GM23338 (cell line): ENCODE measurements at regions not wholly inside any gene's neighbourhood (a gene's known extent, or its start where the extent isn't known, plus 50 kb on each side); places are given as distances from the start of the nearest gene placed in this dataset.

Source experiments
- ATAC-seq: fragments of 200-7000 bp; cut with Tn5 transposase; 3 replicates; pipeline ENCODE4 v1.9.1; 2020
- DNase-seq: peaks from one replicate; pipeline ENCODE4 v3.0.0-alpha.2; 2015; ENCODE audit warnings: low spot score
- H2AFZ ChIP-seq: fragments of 200-600 bp; sonication (generic); 2 replicates; pipeline ENCODE4 v1.8.0; 2016; ENCODE audit warnings: antibody characterized with exemption, mild to moderate bottlenecking, moderate library complexity
- H3F3A ChIP-seq: fragments of 200-600 bp; sonication (generic); replicated peaks from 2 replicates; pipeline ENCODE4 v1.8.0; 2017; ENCODE audit warnings: antibody characterized with exemption, mixed run types, low read depth
- H3K27ac ChIP-seq: fragments of 200-600 bp; sonication (generic); 2 replicates; pipeline ENCODE4 v1.6.1; 2016; ENCODE audit warnings: low read depth
- H3K27me3 ChIP-seq: fragments of 200-600 bp; sonication (generic); 2 replicates; pipeline ENCODE4 v1.8.0; 2016; ENCODE audit warnings: mild to moderate bottlenecking, mixed run types, moderate library complexity; ENCODE audit not compliant: insufficient read depth
- H3K36me3 ChIP-seq: fragments of 200-600 bp; sonication (generic); 2 replicates; pipeline ENCODE4 v1.8.0; 2016; ENCODE audit warnings: mild to moderate bottlenecking; ENCODE audit not compliant: insufficient read depth
- H3K4me1 ChIP-seq: fragments of 200-600 bp; sonication (generic); 2 replicates; pipeline ENCODE4 v1.8.0; 2016; ENCODE audit warnings: mild to moderate bottlenecking, moderate library complexity; ENCODE audit not compliant: insufficient read depth
- H3K4me2 ChIP-seq: fragments of 200-600 bp; sonication (generic); 2 replicates; pipeline ENCODE4 v1.7.1; 2017; ENCODE audit warnings: mixed run types
- H3K4me3 ChIP-seq: fragments of 200-600 bp; sonication (generic); 2 replicates; pipeline ENCODE4 v1.6.1; 2016; ENCODE audit warnings: mixed run types
- H3K79me2 ChIP-seq: fragments of 200-600 bp; sonication (generic); replicated peaks from 2 replicates; pipeline ENCODE4 v1.8.0; 2017; ENCODE audit warnings: mild to moderate bottlenecking; ENCODE audit not compliant: insufficient read depth
- H3K9me2 ChIP-seq: fragments of 200-600 bp; sonication (generic); 2 replicates; pipeline ENCODE4 v1.8.0; 2017; ENCODE audit not compliant: insufficient read depth
- H4K20me1 ChIP-seq: fragments of 200-600 bp; sonication (generic); replicated peaks from 2 replicates; pipeline ENCODE4 v1.8.0; 2017; ENCODE audit warnings: mild to moderate bottlenecking; ENCODE audit not compliant: insufficient read depth
- H3K27ac Mint-ChIP-seq: 2 replicates; pipeline ENCODE4 v1.8.0; 2020; ENCODE audit warnings: inconsistent platforms, mild to moderate bottlenecking, moderate library complexity, mixed read lengths
- H3K27me3 Mint-ChIP-seq: 3 replicates; pipeline ENCODE4 v1.8.0; 2022; ENCODE audit warnings: low read depth, mild to moderate bottlenecking, moderate library complexity, mixed read lengths, inconsistent platforms; ENCODE audit not compliant: insufficient read depth, poor library complexity
- H3K36me3 Mint-ChIP-seq: 3 replicates; pipeline ENCODE4 v1.8.0; 2021; ENCODE audit warnings: low read depth, mild to moderate bottlenecking, inconsistent platforms, moderate library complexity, mixed read lengths
- H3K4me1 Mint-ChIP-seq: 3 replicates; pipeline ENCODE4 v1.8.0; 2020; ENCODE audit warnings: mild to moderate bottlenecking, inconsistent platforms, mixed read lengths
- H3K4me3 Mint-ChIP-seq: 3 replicates; pipeline ENCODE4 v1.8.0; 2021; ENCODE audit warnings: moderate library complexity, mild to moderate bottlenecking, inconsistent platforms, mixed read lengths
- H3K9me3 Mint-ChIP-seq: 3 replicates; pipeline ENCODE4 v1.8.0; 2020; ENCODE audit warnings: moderate library complexity, mild to moderate bottlenecking, inconsistent platforms, mixed read lengths
- CREB1 ChIP-seq: fragments of 250-450 bp; sonication (Bioruptor Pico); IDR thresholded peaks from 2 replicates; pipeline ENCODE4 v1.5.0; 2020; ENCODE audit warnings: low read depth, mild to moderate bottlenecking, moderate library complexity
- ETS1 ChIP-seq: IDR thresholded peaks from 2 replicates; pipeline ENCODE4 v1.6.1; 2016; ENCODE audit warnings: antibody characterized with exemption
- EZH2phosphoT487 ChIP-seq: fragments of 200-600 bp; sonication (generic); IDR thresholded peaks from one replicate; pipeline ENCODE4 v1.8.1; 2018; ENCODE audit warnings: antibody characterized with exemption; ENCODE audit not compliant: unreplicated experiment
- NANOG ChIP-seq: IDR thresholded peaks from 2 replicates; pipeline ENCODE4 v1.6.1; 2016; ENCODE audit warnings: antibody characterized with exemption, borderline replicate concordance
- POLR2AphosphoS5 ChIP-seq: IDR thresholded peaks from 2 replicates; pipeline ENCODE4 v1.6.1; 2016; ENCODE audit warnings: antibody characterized with exemption, low read depth
- ZNF114 ChIP-seq: fragments of 250-450 bp; sonication (Bioruptor Pico); IDR thresholded peaks from 2 replicates; pipeline ENCODE4 v1.5.0; 2020; ENCODE audit warnings: mild to moderate bottlenecking, moderate library complexity
- ZNF331 ChIP-seq: fragments of 250-450 bp; sonication (Bioruptor Pico); IDR thresholded peaks from 2 replicates; pipeline ENCODE4 v1.5.0; 2020; ENCODE audit warnings: low read depth, mild to moderate bottlenecking, moderate library complexity
- ZNF462 ChIP-seq: fragments of 250-450 bp; sonication (Bioruptor Pico); IDR thresholded peaks from 2 replicates; pipeline ENCODE4 v1.5.0; 2020; ENCODE audit warnings: mild to moderate bottlenecking, moderate library complexity

- no peak for TF ChIP-seq ETS1
- TF ChIP-seq ZNF331 (CRISPR knock-in tag) = no peak
- TF ChIP-seq CREB1 = no peak
- TF ChIP-seq POLR2AphosphoS5 = no peak
- no peak for TF ChIP-seq ZNF462
These were observed 187.5 kb upstream of the FOXF1 start (continued) for GRCh38 chr16:86322806-86323205.

GRCh38 chr16:86324320-86324719 lies 186.0 kb upstream of the FOXF1 start:
- Histone ChIP-seq H2AFZ (no peak overlapping the region), H3K36me3 (no peaks in the 10 kb centered on the region), H3K9me2 (no peaks in the 10 kb centered on the region), H3K27ac (no peak overlapping the region), H3K27me3 (no peaks in the 10 kb centered on the region), H3K79me2 (no peaks in the 10 kb centered on the region), H3F3A (0 out of 2 replicates have a peak, but pooled peaks cover 2% of the 10 kb centered on the region), H3K4me2 (no peak overlapping the region), H4K20me1 (no peaks in the 10 kb centered on the region), H3K4me1 (no peaks in the 10 kb centered on the region), H3K4me3 (no peak overlapping the region)
- H3K9me3 Mint-ChIP-seq = peaks cover 2% of the 10 kb centered on the region; the same call in 2 of the 3 replicates
- H3K4me1 Mint-ChIP-seq = no peaks in the 10 kb centered on the region
- H3K4me3 Mint-ChIP-seq = no peak overlapping the region
- DNase-seq = no peak
- ATAC-seq = no peak
- H3K27ac Mint-ChIP-seq = no peak overlapping the region
- peaks cover 9% of the 10 kb centered on the region for H3K27me3 Mint-ChIP-seq
- H3K36me3 Mint-ChIP-seq = no peaks in the 10 kb centered on the region
- TF ChIP-seq EZH2phosphoT487 (no peak), NANOG (no peak), ZNF114 (CRISPR knock-in tag) (no peak), ZNF462 (no peak), ETS1 (no peak), CREB1 (no peak)
